ENCODE measurements at regions not wholly inside any gene's neighbourhood (a gene's known extent, or its start where the extent isn't known, plus 50 kb on each side); places are given as distances from the start of the nearest gene placed in this dataset.

DNA sequence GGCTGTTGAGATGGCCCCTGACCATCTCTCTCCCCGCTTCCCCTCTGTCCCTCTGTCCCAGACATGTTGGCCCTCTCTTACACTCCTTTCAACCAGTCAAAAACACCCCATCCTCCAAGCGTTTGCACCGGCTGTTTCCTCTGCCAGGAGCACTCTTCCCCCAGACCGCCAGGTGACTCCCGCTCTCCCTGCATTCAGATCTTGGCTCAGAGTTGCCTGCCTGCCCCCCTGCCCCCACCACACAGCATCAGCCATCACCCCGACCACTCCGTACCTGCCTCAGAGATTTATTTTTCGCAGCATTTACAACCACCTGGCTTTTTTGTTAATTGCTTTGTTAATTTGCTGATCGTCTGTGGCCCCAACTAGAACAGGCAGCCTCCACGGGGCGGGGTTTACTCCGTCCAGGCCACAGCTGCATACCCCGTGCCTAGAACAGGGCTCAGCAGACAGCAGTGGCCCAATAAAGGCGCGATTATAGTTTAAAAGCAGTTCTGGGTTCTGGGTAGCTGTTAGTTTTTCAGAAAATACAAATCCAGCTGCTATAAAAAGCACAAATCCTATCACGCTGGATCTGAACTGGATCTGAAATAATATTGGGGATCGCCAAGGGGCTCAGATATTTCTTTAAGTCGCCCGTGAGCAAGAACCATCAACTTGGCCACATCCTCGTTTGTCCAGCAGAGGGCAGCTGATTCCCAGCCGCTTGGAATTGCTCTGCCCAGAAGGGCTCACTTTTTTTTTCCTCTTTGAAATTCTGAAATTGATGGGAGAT, 173.6 kb downstream of the IRF8 start:
- peak; percentile 16 for DNase-seq (ENCODE audit: low read depth)
- no peak overlapping the region for H3K4me3 ChIP-seq (ENCODE audit: low read depth, low read length)
- TF ChIP-seq, protein P1, sequence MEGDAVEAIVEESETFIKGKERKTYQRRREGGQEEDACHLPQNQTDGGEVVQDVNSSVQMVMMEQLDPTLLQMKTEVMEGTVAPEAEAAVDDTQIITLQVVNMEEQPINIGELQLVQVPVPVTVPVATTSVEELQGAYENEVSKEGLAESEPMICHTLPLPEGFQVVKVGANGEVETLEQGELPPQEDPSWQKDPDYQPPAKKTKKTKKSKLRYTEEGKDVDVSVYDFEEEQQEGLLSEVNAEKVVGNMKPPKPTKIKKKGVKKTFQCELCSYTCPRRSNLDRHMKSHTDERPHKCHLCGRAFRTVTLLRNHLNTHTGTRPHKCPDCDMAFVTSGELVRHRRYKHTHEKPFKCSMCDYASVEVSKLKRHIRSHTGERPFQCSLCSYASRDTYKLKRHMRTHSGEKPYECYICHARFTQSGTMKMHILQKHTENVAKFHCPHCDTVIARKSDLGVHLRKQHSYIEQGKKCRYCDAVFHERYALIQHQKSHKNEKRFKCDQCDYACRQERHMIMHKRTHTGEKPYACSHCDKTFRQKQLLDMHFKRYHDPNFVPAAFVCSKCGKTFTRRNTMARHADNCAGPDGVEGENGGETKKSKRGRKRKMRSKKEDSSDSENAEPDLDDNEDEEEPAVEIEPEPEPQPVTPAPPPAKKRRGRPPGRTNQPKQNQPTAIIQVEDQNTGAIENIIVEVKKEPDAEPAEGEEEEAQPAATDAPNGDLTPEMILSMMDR (IDR thresholded peaks at IDR 0.05; ENCODE audit: low read depth, low read length, missing control alignments) = peak; percentile 83

DNA sequence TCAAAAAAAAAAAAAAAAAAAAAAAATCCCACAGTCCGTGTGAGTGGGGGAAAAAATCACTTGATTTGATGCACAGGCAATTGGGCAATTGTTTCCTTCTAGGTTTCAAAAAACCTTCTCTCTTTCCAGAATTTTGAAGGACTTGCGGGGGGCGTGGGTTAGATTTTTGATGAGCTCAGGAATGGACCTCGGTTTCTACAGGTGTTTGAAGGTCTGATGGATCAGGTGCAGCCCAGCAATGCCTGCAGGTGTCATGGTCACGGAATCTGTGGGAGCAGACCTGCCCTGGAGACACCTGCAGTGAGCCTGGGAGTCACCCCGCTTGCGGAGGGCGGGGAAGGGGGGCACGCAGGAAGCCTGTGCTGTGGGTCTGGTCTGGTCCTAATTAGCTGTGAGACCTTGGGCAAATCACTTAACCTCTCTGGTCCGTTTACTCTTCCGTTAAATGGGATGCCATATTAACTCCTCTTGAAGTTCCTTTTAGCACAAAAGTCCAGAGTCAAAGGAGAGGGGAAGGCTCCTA, 174.2 kb downstream of the IRF8 start:
- H3K4me3 ChIP-seq (ENCODE audit: low read depth, low read length) = no peak overlapping the region
- TF ChIP-seq, protein P1 (IDR thresholded peaks at IDR 0.05; ENCODE audit: low read depth, low read length, missing control alignments) = no peak
- no peak for DNase-seq (ENCODE audit: low read depth)

DNA sequence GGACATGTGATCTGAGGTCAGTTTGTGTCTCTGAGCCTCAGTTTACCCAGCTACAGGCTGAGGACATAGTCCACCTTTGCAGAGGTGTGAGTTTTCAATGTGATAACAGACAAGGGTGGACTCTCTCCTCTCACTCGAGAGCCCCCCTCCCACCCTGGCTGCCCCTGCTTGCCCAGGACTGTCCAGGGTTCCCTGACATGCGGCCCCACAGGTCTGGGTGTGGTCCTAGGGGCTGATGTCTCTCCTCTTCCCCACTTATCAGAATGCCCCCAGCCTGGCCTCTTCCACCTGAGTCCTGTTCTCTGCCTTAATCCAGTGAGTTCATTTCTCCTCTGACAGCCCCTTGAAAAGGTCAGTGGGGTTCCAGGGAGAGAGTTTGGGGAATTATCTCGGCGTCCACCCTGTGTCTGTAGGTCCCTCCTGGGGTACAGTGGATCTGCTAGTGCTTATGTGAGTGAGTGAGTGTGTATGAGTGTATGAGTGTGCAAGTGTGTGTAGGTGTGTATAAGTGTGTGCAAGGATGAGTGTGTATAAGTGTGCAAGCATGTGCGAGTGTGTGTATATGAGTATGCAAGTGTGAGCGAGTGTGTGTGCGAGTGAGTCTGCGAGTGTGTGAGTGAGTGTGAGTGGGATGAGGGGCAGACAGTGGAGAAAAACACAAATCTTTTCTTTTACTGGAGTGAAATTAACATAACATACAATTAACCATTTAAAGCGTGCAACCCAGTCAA, 175.0 kb downstream of the IRF8 start:
- no peak for DNase-seq (ENCODE audit: low read depth)
- TF ChIP-seq, protein P1 (IDR thresholded peaks at IDR 0.05; ENCODE audit: low read depth, low read length, missing control alignments) = no peak
- H3K4me3 ChIP-seq (ENCODE audit: low read depth, low read length) = no peak overlapping the region

DNA sequence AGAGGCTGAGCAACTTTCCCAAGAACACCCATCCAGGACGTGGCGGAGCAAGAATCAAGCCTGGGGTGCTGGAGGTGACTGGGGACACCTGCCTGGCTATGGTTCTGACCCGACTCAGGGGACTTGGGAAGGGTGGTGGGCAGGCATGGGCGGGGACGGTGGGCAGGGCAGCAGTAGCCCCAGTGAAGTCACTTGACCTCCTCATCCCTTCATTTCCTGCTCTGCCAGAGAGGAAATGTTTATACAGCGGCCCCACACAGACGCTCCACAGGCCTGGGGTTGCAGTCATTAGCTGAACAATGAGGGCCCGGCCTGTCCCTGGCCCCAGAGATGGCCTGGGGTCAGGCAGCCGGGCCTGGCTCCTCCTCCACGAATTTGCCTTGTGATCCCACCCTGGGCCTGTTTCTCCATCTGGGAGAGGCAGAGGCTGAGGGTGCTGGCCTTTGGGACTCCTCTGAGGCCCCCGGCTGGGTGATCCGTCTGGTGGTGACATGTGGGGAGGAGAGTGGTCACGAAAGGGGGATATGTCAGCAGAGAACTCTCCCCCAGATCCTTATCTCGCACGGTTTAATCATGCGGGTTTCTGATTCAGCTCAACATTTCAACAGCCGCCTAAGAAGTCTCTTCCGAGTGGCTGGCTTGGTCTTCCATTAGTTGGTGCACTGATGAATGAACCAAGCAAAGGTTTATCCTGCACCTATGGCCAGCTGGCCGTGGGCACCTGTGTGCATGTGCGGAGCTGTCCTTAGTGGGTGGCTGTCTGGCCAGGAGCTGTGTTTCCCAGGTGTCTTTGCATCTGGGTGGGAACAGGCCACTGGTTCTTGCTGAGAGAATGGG, 175.9 kb downstream of the IRF8 start:
- no peak for DNase-seq (ENCODE audit: low read depth)
- TF ChIP-seq, protein P1 (IDR thresholded peaks at IDR 0.05; ENCODE audit: low read depth, low read length, missing control alignments) = no peak
- H3K4me3 ChIP-seq (ENCODE audit: low read depth, low read length) = no peak overlapping the region

DNA sequence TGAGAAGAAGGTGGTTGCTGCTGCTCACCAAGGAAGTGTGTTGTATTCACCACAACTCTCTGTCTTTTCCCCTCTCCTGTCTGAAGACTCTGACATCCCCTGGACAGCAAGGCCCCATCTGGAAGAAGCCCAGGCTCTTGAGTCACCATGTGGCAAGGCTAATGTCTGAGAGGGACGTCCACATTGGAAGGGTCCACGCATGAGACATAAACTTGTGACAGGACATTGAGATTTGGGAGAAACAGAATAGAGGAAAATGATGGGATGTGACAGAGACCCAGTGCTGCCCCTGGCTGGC, 176.5 kb downstream of the IRF8 start:
- no peak overlapping the region for H3K4me3 ChIP-seq (ENCODE audit: low read depth, low read length)
- no peak for DNase-seq (ENCODE audit: low read depth)
- TF ChIP-seq, protein P1 (IDR thresholded peaks at IDR 0.05; ENCODE audit: low read depth, low read length, missing control alignments) = no peak

DNA sequence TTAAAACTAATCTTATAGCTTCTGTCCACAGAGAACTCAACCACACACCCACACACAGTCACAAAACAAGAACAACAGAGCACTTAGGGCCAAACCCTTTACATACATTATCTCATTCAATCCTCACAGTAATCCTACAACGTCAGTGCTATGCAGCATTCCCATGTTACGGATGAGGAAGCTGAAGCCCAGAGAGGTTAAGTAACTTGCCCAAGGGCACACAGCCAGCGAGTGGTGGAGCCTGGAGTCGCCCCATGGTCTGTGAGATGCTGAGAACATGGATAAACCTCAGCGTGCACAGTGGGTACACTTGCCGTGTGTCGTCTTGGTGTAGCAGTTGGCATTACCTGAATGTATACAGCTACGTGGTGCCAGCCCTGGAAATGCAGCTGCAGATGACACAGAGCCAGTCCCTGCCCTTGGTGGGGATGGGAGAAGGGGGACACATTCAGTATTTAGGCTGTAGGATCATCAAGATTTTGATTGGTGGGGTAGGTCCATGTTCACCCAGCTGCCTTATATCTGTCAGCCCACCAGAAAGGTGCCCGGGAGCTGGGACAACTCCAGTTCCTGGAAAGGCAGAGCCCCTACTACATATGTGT, 177.0 kb downstream of the IRF8 start:
- no peak overlapping the region for H3K4me3 ChIP-seq (ENCODE audit: low read depth, low read length)
- DNase-seq (ENCODE audit: low read depth) = no peak
- TF ChIP-seq, protein P1 (IDR thresholded peaks at IDR 0.05; ENCODE audit: low read depth, low read length, missing control alignments) = no peak

Measured in GM12864 (cell line).